Stimulated activated CD8-positive, alpha-beta memory T cell treated with anti-CD3 and anti-CD28 coated beads, Interleukin-7, amount 100 ng/mL, for 24 hours (primary cell): ENCODE measurements at regions not wholly inside any gene's neighbourhood (a gene's known extent, or its start where the extent isn't known, plus 50 kb on each side); places are given as distances from the start of the nearest gene placed in this dataset.
"Not testable (repeated sequence)": the region's sequence is repeated elsewhere in the genome, so short reads cannot be mapped to it uniquely, and the experiment has no call there.

Source experiments
- DNase-seq: peaks from one replicate; pipeline ENCODE4 v3.0.0-alpha.2; 2020; ENCODE audit warnings: low read depth

DNA sequence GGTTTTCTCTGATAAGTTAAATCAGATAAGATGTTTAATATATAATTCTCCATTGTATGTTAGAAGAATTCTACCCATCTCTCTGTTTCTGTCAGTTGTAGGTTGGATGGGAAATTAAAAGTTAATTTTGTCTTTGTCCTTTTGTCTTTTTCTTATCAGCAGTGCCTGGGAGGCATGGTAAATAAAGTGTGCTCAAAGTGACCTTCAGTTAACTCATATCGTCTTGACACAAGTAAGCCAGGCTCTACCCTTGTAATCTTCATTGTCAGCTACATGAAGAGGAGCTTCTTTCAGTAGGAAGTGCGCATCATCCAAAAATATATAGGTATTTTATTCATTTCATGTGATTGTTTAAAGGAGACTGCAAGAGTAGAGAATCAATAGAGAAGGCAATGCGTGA lies 138.9 kb upstream of the NRIP1 start:
- DNase-seq = no peak

- no peak for DNase-seq
Observed at GRCh38 chr21:15204140-15204969, 139.6 kb upstream of the NRIP1 start.

GRCh38 chr21:15204970-15205286 lies 140.1 kb upstream of the NRIP1 start:
- no peak for DNase-seq

DNA sequence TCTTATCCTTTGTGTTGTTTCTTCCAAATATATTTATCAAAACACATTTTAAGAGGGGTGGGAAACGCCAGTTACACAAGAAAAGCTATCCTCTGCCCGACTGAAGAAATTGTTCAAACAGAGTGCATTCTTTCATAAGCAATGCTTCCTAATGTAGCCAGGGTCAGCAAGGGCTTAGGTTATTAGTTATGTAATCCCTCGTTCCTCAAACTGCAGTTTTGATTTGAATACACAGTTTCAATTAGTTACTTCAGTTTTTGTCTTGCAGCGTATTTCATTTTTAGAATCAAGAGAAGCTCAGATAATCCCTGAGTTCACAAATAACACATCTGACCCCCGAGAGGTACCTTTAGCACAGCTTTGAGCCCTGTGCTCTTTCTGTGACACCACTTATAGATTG lies 141.7 kb upstream of the NRIP1 start:
- no peak for DNase-seq

GRCh38 chr21:15207231-15207630 lies 142.4 kb upstream of the NRIP1 start:
- no peak for DNase-seq

GRCh38 chr21:15207635-15208370 lies 143.0 kb upstream of the NRIP1 start:
- no peak for DNase-seq

DNA sequence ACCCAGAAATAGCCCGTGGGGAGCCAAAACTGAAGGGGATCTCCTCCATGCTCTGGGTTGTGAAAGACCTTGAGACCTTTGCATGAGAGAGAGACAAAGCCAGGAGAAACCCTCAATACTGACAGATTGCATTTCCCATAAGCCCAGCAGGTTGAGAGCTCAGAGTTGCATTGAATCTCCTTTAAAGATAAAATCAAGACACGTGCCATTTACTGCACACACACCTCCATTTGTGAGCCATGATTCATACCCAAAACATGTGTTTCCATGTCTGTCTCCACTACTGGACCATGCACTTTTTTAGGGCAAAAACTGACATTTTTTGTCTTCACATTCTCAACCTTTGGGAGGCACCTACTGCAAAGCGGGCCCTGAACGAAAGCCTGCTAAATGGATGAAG lies 144.0 kb upstream of the NRIP1 start:
- no peak for DNase-seq

- no peak for DNase-seq
Observed at GRCh38 chr21:15209224-15209623, 144.4 kb upstream of the NRIP1 start.

DNA sequence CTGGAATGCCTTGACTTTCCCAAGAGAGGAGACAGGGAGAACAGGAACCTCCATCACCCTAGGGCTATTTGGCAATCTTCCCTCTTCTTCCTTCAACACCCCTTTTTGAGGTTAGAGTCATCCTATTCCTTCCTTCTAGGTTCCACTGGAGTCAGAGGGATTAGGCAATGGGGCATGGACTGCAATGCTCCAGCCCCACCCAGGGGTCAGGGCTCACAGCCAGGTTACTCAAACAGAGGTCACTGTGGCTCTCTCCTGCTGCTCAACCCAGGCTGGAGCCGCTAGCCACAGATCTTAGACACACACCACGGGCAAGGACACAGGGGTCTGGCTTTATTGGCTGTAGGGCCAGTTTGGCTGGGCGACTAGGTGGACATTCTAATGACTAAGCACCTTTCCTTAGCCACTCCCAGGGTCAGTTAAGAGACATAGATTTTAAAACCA lies 145.5 kb upstream of the NRIP1 start:
- DNase-seq = no peak

- no peak for DNase-seq
Observed at GRCh38 chr21:15211491-15212133, 146.8 kb upstream of the NRIP1 start.

DNA sequence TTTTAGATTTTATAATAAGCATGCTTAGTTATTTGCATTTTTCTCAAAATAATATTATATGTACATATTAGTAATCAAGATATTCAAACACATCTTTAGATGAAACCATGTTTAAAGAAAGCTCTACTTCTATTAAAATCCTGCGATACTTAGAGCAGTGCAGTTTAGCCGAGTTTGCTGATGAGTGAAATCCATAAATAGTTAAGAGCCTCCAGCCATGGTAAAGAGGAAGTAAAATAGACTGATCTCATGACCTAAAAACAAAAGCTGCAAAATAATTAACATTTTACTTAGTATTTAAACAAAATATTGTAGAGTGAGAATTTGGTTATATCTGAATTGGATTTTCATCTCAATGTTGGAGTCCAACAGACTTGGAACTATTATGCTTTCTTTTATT lies 147.4 kb upstream of the NRIP1 start:
- DNase-seq = no peak

DNA sequence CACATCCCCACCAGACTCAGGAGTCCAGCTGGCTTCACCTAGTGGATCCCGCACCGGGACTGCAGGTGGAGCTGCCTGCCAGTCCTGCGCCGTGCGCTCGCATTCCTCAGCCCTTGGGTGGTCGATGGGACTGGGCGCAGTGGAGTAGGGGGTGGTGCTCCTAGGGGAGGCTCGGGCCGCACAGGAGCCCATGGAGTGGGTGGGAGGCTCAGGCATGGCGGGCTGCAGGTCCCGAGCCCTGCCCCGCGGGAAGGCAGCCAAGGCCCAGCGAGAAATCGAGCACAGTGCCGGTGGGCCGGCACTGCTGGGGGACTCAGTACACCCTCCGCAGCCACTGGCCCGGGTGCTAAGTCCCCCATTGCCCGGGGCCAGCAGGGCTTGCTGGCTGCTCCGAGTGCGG lies 153.7 kb upstream of the NRIP1 start:
- not testable (repeated sequence) for DNase-seq

GRCh38 chr21:15219039-15219438 lies 154.2 kb upstream of the NRIP1 start:
- DNase-seq = no peak

DNA sequence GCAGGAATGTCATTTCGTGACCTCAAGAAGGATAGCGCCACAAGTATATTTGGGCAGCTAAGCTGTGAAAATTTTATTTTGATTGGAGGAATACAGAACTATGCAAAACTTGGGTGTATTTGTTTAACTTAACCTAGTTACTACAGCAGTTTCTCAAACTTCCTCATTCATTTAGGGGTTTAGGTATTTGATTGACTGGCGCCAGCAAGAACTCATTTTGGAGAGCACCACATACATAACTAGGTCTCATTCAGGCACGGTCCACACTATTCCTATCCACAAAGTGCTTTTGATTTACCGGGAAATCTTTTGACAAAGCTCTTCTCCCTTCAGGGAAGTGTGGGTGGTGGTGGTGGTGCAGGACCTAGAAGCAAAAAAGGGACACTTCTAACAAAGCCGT lies 155.1 kb upstream of the NRIP1 start:
- DNase-seq = no peak

DNA sequence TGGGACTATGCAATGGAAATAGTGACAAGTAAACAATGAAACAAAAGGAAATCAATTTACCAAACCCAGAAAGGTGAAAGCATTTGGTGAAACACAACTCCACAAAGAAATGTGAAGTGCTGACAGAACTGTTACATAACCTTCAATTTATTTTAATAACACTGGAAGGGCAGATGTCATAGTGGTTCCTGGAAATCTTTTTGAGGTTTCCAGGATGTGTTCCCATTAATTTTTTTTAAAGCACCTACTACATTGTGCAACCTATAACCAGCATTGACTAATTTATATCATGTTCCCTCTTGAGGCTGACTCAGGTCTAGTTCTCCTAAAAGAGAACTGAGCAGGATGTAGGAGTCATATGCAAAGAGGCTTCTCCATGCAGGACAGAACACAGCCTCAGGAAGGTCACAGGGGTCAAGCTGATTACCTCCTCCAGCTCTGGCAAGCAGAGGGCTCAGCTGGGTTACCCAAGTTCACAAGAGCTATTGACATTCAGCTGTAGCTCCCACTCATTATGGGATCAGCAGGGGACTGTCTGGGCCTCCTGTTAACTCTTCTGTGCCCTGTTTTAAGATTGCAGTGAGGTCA lies 157.1 kb upstream of the NRIP1 start:
- DNase-seq = no peak

DNA sequence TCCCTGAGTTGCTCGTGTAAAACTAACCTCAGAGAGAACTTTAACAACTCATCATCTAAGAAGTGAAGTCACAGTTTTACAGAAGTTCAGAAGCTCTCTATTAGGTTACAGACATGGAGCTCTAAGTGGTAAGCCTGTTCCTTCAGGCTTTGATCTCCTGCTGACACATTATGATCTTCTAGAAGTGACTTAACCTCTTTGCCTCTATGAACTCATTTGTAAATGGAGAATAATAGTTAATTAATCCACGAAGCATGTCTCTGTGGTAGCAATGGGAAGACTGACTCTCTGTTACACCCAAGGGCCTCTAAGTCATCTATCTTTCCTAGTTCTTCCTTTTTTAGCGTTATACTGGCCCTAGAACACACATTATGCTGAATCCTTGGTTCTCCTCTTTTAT lies 157.9 kb upstream of the NRIP1 start:
- DNase-seq = no peak

- no peak for DNase-seq
Observed at GRCh38 chr21:15224346-15225086, 159.7 kb upstream of the NRIP1 start.

- DNase-seq = no peak
Observed at GRCh38 chr21:15227919-15228318, 163.1 kb upstream of the NRIP1 start.

- no peak for DNase-seq
Observed at GRCh38 chr21:15229390-15229789, 164.6 kb upstream of the NRIP1 start.

GRCh38 chr21:15233611-15234010 lies 168.8 kb upstream of the NRIP1 start:
- DNase-seq = no peak

DNA sequence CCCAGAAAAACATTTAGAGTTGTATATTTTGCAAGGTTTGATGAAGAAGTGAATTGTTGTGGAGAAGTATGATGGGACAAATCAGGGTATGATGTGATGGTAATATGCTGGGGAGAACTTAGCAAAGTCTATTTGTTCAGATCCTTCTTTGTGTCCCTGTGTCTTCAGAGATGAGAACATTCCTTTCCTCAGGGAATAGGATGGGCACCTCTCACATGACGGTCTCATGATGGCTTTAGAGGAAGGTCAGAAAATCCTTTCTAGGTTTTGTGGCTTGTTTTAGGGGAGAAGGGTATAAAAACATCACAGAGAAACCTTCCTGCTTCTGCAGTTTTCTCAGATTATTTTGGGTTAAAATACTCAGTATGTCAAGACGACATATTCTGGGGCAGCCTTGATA lies 171.3 kb upstream of the NRIP1 start:
- DNase-seq = no peak

DNA sequence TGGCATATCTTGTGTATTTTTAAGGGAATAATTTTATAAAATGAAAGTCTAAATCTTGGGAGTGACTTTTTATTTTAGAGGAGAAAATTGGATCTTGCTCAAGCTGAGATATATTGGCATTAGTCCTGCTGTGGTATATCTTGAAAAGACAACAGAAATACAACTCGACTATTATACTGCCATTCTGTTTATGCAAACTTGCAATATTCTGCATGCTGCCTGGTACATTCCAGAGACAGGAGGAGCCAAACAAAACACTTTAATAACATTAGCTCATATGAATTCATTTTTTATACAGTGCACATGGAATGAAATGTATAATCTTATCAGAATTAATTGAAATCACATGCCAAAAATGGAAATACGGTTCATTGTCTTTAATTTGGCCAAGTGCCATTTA lies 176.0 kb upstream of the NRIP1 start:
- DNase-seq = no peak
